Smooth muscle cell (in vitro differentiated cells): ENCODE measurements at regions not wholly inside any gene's neighbourhood (a gene's known extent, or its start where the extent isn't known, plus 50 kb on each side); places are given as distances from the start of the nearest gene placed in this dataset.

Experiments
- DNase-seq: peaks from one replicate; lab custom pipeline; 2025; ENCODE audit not compliant: unreplicated experiment; lab: John Stamatoyannopoulos, UW
- H2AFZ ChIP-seq: fragments of 200-600 bp; sonication (generic); 2 replicates; pipeline ENCODE4 v1.6.0; 2016; ENCODE audit warnings: antibody characterized with exemption, low read depth, mild to moderate bottlenecking
- H3F3A ChIP-seq: fragments of 200-600 bp; sonication (generic); 2 replicates; pipeline ENCODE4 v1.6.0; 2017; ENCODE audit warnings: antibody characterized with exemption, low read depth
- H3K27ac ChIP-seq: fragments of 200-600 bp; sonication (generic); 2 replicates; pipeline ENCODE4 v1.5.1; 2016; ENCODE audit warnings: low read depth, mild to moderate bottlenecking
- H3K27me3 ChIP-seq: fragments of 200-600 bp; sonication (generic); 2 replicates; pipeline ENCODE4 v1.6.1; 2016; ENCODE audit warnings: low read depth, mild to moderate bottlenecking
- H3K36me3 ChIP-seq: fragments of 200-600 bp; sonication (generic); 2 replicates; pipeline ENCODE4 v1.5.1; 2016; ENCODE audit warnings: low read depth
- H3K4me1 ChIP-seq: fragments of 200-600 bp; sonication (generic); 2 replicates; pipeline ENCODE4 v1.5.1; 2016; ENCODE audit warnings: low read depth
- H3K4me2 ChIP-seq: fragments of 200-600 bp; sonication (generic); 2 replicates; pipeline ENCODE4 v1.6.0; 2016; ENCODE audit warnings: mild to moderate bottlenecking
- H3K4me3 ChIP-seq: fragments of 200-600 bp; sonication (generic); 2 replicates; pipeline ENCODE4 v1.5.1; 2016; ENCODE audit warnings: mild to moderate bottlenecking
- H3K79me2 ChIP-seq: fragments of 200-600 bp; sonication (generic); 2 replicates; pipeline ENCODE4 v1.6.0; 2016; ENCODE audit warnings: low read depth, mild to moderate bottlenecking
- H3K9ac ChIP-seq: fragments of 200-600 bp; sonication (generic); 2 replicates; pipeline ENCODE4 v1.6.0; 2016; ENCODE audit warnings: low read depth
- H3K9me3 ChIP-seq: fragments of 200-600 bp; sonication (generic); replicated peaks from 2 replicates; pipeline ENCODE4 v1.5.1; 2016; ENCODE audit warnings: low read depth
- H4K20me1 ChIP-seq: fragments of 200-600 bp; sonication (generic); 2 replicates; pipeline ENCODE4 v1.6.0; 2016; ENCODE audit warnings: low read depth
- CTCF ChIP-seq: fragments of 200-600 bp; sonication (generic); IDR thresholded peaks from 2 replicates; pipeline ENCODE4 v1.5.1; 2017; ENCODE audit warnings: borderline replicate concordance, mild to moderate bottlenecking, antibody characterized with exemption; ENCODE audit not compliant: insufficient read depth, poor library complexity, severe bottlenecking
- WGBS: methylation state at CpG from one replicate; pipeline ENCODE4 v1.1.7; 2016; ENCODE audit warnings: low lambda C conversion rate; 5-methylcytosine and 5-hydroxymethylcytosine counted together

- Histone ChIP-seq H3K27ac (no peak overlapping the region), H3K9me3 (no peaks in the 10 kb centered on the region), H3K9ac (no peak overlapping the region), H3K4me3 (no peak overlapping the region), H3K36me3 (no peaks in the 10 kb centered on the region), H3K79me2 (no peaks in the 10 kb centered on the region), H3K4me1 (no peaks in the 10 kb centered on the region), H4K20me1 (no peaks in the 10 kb centered on the region), H3F3A (no peaks in the 10 kb centered on the region), H2AFZ (no peak overlapping the region), H3K4me2 (no peak overlapping the region), H3K27me3 (peaks cover 48% of the 10 kb centered on the region)
- no peak for DNase-seq
- 81% methylated on average over 3 of the region's 3 CpGs for WGBS
- no peak for TF ChIP-seq CTCF
Observed at GRCh38 chr2:67689186-67689585, 292.1 kb downstream of the ETAA1 start.

- H3F3A ChIP-seq, result no peaks in the 10 kb centered on the region
- no peak overlapping the region for H3K4me2 ChIP-seq
- peaks cover 44% of the 10 kb centered on the region for H3K27me3 ChIP-seq
- no peak overlapping the region for H3K9ac ChIP-seq
- TF ChIP-seq CTCF, result no peak
- 81% methylated on average over 1 of the region's 1 CpG for WGBS
- no peak overlapping the region for H3K4me3 ChIP-seq
- H3K4me1 ChIP-seq, result no peaks in the 10 kb centered on the region
- H3K79me2 ChIP-seq, result no peaks in the 10 kb centered on the region
- no peaks in the 10 kb centered on the region for H3K36me3 ChIP-seq
- no peak overlapping the region for H2AFZ ChIP-seq
- H3K27ac ChIP-seq, result no peak overlapping the region
- DNase-seq, result no peak
- H4K20me1 ChIP-seq, result no peaks in the 10 kb centered on the region
- H3K9me3 ChIP-seq, result no peaks in the 10 kb centered on the region
Observed at GRCh38 chr2:67689651-67690050, 292.5 kb downstream of the ETAA1 start.

- Histone ChIP-seq H3K4me1 (no peaks in the 10 kb centered on the region), H3K4me2 (no peak overlapping the region), H3K9me3 (no peaks in the 10 kb centered on the region), H3K27me3 (peaks cover 20% of the 10 kb centered on the region), H3K9ac (no peak overlapping the region), H3F3A (no peaks in the 10 kb centered on the region), H2AFZ (no peak overlapping the region), H3K36me3 (no peaks in the 10 kb centered on the region), H3K79me2 (no peaks in the 10 kb centered on the region), H3K4me3 (no peak overlapping the region), H4K20me1 (no peaks in the 10 kb centered on the region), H3K27ac (no peak overlapping the region)
- TF ChIP-seq CTCF, result no peak
- no peak for DNase-seq
- 62% methylated on average over 10 of the region's 10 CpGs for whole genome bisulfite sequencing
Observed at GRCh38 chr2:67694445-67694844, 297.3 kb downstream of the ETAA1 start.

GRCh38 chr2:67701011-67701410 is 303.9 kb downstream of the ETAA1 start:
- H2AFZ ChIP-seq, result no peak overlapping the region
- H4K20me1 ChIP-seq, result no peaks in the 10 kb centered on the region

More at GRCh38 chr2:67701011-67701410, 303.9 kb downstream of the ETAA1 start:
- no peaks in the 10 kb centered on the region for H3F3A ChIP-seq
- no peak overlapping the region for H3K9ac ChIP-seq
- no peaks in the 10 kb centered on the region for H3K4me1 ChIP-seq
- no peaks in the 10 kb centered on the region for H3K79me2 ChIP-seq
- no peak for DNase-seq
- H3K9me3 ChIP-seq, result no peaks in the 10 kb centered on the region
- H3K36me3 ChIP-seq, result no peaks in the 10 kb centered on the region
- H3K27me3 ChIP-seq, result no peaks in the 10 kb centered on the region
- TF ChIP-seq CTCF, result no peak
- no peak overlapping the region for H3K4me2 ChIP-seq
- 90% methylated on average over 4 of the region's 4 CpGs for WGBS
- H3K27ac ChIP-seq, result no peak overlapping the region
- H3K4me3 ChIP-seq, result no peak overlapping the region
